Smooth muscle cell (in vitro differentiated cells): ENCODE measurements at regions not wholly inside any gene's neighbourhood (a gene's known extent, or its start where the extent isn't known, plus 50 kb on each side); places are given as distances from the start of the nearest gene placed in this dataset.

Source experiments
- DNase-seq: peaks from one replicate; lab custom pipeline; 2025; ENCODE audit not compliant: unreplicated experiment; lab: John Stamatoyannopoulos, UW
- H2AFZ ChIP-seq: fragments of 200-600 bp; sonication (generic); 2 replicates; pipeline ENCODE4 v1.6.0; 2016; ENCODE audit warnings: antibody characterized with exemption, low read depth, mild to moderate bottlenecking
- H3F3A ChIP-seq: fragments of 200-600 bp; sonication (generic); 2 replicates; pipeline ENCODE4 v1.6.0; 2017; ENCODE audit warnings: antibody characterized with exemption, low read depth
- H3K27ac ChIP-seq: fragments of 200-600 bp; sonication (generic); 2 replicates; pipeline ENCODE4 v1.5.1; 2016; ENCODE audit warnings: low read depth, mild to moderate bottlenecking
- H3K27me3 ChIP-seq: fragments of 200-600 bp; sonication (generic); 2 replicates; pipeline ENCODE4 v1.6.1; 2016; ENCODE audit warnings: low read depth, mild to moderate bottlenecking
- H3K36me3 ChIP-seq: fragments of 200-600 bp; sonication (generic); 2 replicates; pipeline ENCODE4 v1.5.1; 2016; ENCODE audit warnings: low read depth
- H3K4me1 ChIP-seq: fragments of 200-600 bp; sonication (generic); 2 replicates; pipeline ENCODE4 v1.5.1; 2016; ENCODE audit warnings: low read depth
- H3K4me2 ChIP-seq: fragments of 200-600 bp; sonication (generic); 2 replicates; pipeline ENCODE4 v1.6.0; 2016; ENCODE audit warnings: mild to moderate bottlenecking
- H3K4me3 ChIP-seq: fragments of 200-600 bp; sonication (generic); 2 replicates; pipeline ENCODE4 v1.5.1; 2016; ENCODE audit warnings: mild to moderate bottlenecking
- H3K79me2 ChIP-seq: fragments of 200-600 bp; sonication (generic); 2 replicates; pipeline ENCODE4 v1.6.0; 2016; ENCODE audit warnings: low read depth, mild to moderate bottlenecking
- H3K9ac ChIP-seq: fragments of 200-600 bp; sonication (generic); 2 replicates; pipeline ENCODE4 v1.6.0; 2016; ENCODE audit warnings: low read depth
- H3K9me3 ChIP-seq: fragments of 200-600 bp; sonication (generic); replicated peaks from 2 replicates; pipeline ENCODE4 v1.5.1; 2016; ENCODE audit warnings: low read depth
- H4K20me1 ChIP-seq: fragments of 200-600 bp; sonication (generic); 2 replicates; pipeline ENCODE4 v1.6.0; 2016; ENCODE audit warnings: low read depth
- CTCF ChIP-seq: fragments of 200-600 bp; sonication (generic); IDR thresholded peaks from 2 replicates; pipeline ENCODE4 v1.5.1; 2017; ENCODE audit warnings: borderline replicate concordance, mild to moderate bottlenecking, antibody characterized with exemption; ENCODE audit not compliant: insufficient read depth, poor library complexity, severe bottlenecking
- WGBS: methylation state at CpG from one replicate; pipeline ENCODE4 v1.1.7; 2016; ENCODE audit warnings: low lambda C conversion rate; 5-methylcytosine and 5-hydroxymethylcytosine counted together

GRCh38 chr5:2981035-2981434 lies 229.6 kb upstream of the IRX2 start:
- TF ChIP-seq CTCF, result no peak

GRCh38 chr5:2960294-2960693 lies 208.8 kb upstream of the IRX2 start:
- 67% methylated on average over 2 of the region's 2 CpGs for WGBS
- no peak for DNase-seq
- no peaks in the 10 kb centered on the region for H3K79me2 ChIP-seq
- H3K9ac ChIP-seq, result no peak overlapping the region
- H3K36me3 ChIP-seq, result no peaks in the 10 kb centered on the region
- H2AFZ ChIP-seq, result no peak overlapping the region
- no peak for TF ChIP-seq CTCF
- H3K27ac ChIP-seq, result no peak overlapping the region
- no peaks in the 10 kb centered on the region for H3K4me1 ChIP-seq
- no peaks in the 10 kb centered on the region for H3K27me3 ChIP-seq
- H3K9me3 ChIP-seq, result peaks cover 2% of the 10 kb centered on the region
- no peak overlapping the region for H3K4me3 ChIP-seq
- no peaks in the 10 kb centered on the region for H4K20me1 ChIP-seq
- H3K4me2 ChIP-seq, result no peak overlapping the region
- H3F3A ChIP-seq, result no peaks in the 10 kb centered on the region

More at GRCh38 chr5:2981035-2981434, 229.6 kb upstream of the IRX2 start:
- Histone ChIP-seq H3K36me3 (no peaks in the 10 kb centered on the region), H2AFZ (no peak overlapping the region), H3K4me1 (no peaks in the 10 kb centered on the region), H3K4me2 (no peak overlapping the region), H3K27me3 (no peaks in the 10 kb centered on the region), H3K9me3 (no peaks in the 10 kb centered on the region), H3K79me2 (no peaks in the 10 kb centered on the region), H3K27ac (no peak overlapping the region), H3K4me3 (no peak overlapping the region), H3K9ac (no peak overlapping the region), H3F3A (no peaks in the 10 kb centered on the region), H4K20me1 (no peaks in the 10 kb centered on the region)
- no peak for DNase-seq
- WGBS, result 91% methylated on average over 9 of the region's 9 CpGs

- H3K79me2 ChIP-seq, result no peaks in the 10 kb centered on the region
- no peaks in the 10 kb centered on the region for H3F3A ChIP-seq
- H2AFZ ChIP-seq, result no peak overlapping the region
- H3K4me2 ChIP-seq, result no peak overlapping the region
- no peak overlapping the region for H3K27ac ChIP-seq
- DNase-seq, result no peak
- TF ChIP-seq CTCF, result no peak
- H3K4me3 ChIP-seq, result no peak overlapping the region
- no peak overlapping the region for H3K9ac ChIP-seq
- no peaks in the 10 kb centered on the region for H3K36me3 ChIP-seq
- H3K27me3 ChIP-seq, result no peaks in the 10 kb centered on the region
- no peaks in the 10 kb centered on the region for H3K4me1 ChIP-seq
- H4K20me1 ChIP-seq, result no peaks in the 10 kb centered on the region
- 88% methylated on average over 2 of the region's 2 CpGs for WGBS
- H3K9me3 ChIP-seq, result peaks cover 4% of the 10 kb centered on the region
Measured at GRCh38 chr5:2958976-2959375, 207.5 kb upstream of the IRX2 start.

- no peaks in the 10 kb centered on the region for H3F3A ChIP-seq
- H3K27me3 ChIP-seq, result no peaks in the 10 kb centered on the region
- H2AFZ ChIP-seq, result no peak overlapping the region
- no peaks in the 10 kb centered on the region for H3K36me3 ChIP-seq
- H3K9me3 ChIP-seq, result no peaks in the 10 kb centered on the region
- no peak for TF ChIP-seq CTCF
- WGBS, result 85% methylated on average over 3 of the region's 3 CpGs
- H3K79me2 ChIP-seq, result no peaks in the 10 kb centered on the region
- H3K4me2 ChIP-seq, result no peak overlapping the region
- H4K20me1 ChIP-seq, result no peaks in the 10 kb centered on the region
- no peak overlapping the region for H3K27ac ChIP-seq
- no peaks in the 10 kb centered on the region for H3K4me1 ChIP-seq
- H3K4me3 ChIP-seq, result no peak overlapping the region
- no peak for DNase-seq
- H3K9ac ChIP-seq, result no peak overlapping the region
Measured at GRCh38 chr5:2948875-2949274, 197.4 kb upstream of the IRX2 start.
